HG02759 (cell line): ENCODE measurements at regions not wholly inside any gene's neighbourhood (a gene's known extent, or its start where the extent isn't known, plus 50 kb on each side); places are given as distances from the start of the nearest gene placed in this dataset.

Experiments
- ATAC-seq: cut with Tn5 transposase; IDR thresholded peaks from one replicate; pipeline ENCODE4 v1.9.1; 2021; ENCODE audit warnings: mild to moderate bottlenecking, moderate library complexity; ENCODE audit not compliant: unreplicated experiment

DNA sequence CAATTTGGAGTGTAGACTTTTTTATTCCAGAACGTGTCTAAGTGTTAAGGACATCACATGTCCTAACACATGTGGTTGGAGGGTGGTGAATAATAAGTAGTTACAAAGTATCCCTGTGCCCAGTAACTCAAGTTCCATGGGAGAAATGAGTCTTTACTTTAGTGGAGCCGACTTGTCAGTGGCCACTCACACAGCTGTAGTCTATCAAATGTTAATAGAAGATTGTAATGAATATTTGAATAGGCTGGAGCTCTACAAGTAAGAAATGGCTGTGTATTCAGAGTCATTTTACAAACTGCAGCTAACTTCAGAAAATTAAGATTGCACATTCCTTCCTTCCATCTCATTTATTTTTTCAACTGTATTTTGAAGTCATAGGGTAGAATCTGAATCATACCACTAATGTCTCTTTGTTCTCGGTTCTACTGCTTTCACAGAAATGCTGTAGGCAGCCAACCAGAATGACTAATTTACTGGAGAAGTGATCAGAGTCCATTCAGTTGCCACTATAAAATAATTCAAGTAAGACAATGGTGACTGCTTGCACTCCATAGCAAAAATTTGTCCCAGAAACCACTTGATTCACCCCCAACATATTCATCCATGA lies 394.8 kb downstream of the NR2F1-AS1 start:
- no peak for ATAC-seq

GRCh38 chr5:93184041-93184440 lies 397.0 kb downstream of the NR2F1-AS1 start:
- no peak for ATAC-seq

GRCh38 chr5:93179466-93179865 lies 401.6 kb downstream of the NR2F1-AS1 start:
- ATAC-seq: no peak

GRCh38 chr5:93174930-93175329 lies 406.1 kb downstream of the NR2F1-AS1 start:
- no peak for ATAC-seq

- ATAC-seq: no peak
Observed at GRCh38 chr5:93165559-93165958, 415.5 kb downstream of the NR2F1-AS1 start.

- no peak for ATAC-seq
Observed at GRCh38 chr5:93164690-93165089, 416.3 kb downstream of the NR2F1-AS1 start.

DNA sequence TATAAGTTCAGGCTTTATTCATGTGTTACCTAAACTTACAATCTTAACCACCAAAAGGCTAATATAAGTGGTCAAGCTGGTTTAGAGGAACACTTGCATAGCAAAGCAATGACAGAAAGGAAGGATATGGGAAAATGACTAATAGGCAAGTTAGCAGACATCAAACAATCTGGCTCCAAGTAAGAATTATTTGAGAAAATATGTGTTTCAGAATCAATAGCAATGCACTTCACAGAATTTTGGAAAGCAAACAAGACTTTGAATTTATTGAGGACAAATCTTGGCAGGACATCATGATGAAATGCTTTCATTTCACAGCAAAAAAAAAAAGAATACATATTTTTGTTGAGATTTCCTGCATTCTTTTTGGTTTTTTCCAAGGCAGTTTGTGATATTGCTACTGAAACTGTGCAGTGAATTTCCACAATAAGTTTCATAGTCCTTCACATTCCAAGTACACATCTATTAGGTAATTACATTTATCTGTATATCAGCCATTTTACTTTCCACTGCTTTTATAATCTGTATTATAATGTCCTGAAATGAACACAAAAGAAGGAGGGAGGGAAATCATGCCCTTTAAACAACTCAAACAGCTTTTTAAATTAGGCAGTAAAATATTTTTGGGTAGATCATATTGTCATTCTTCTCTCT lies 417.9 kb downstream of the NR2F1-AS1 start:
- no peak for ATAC-seq

DNA sequence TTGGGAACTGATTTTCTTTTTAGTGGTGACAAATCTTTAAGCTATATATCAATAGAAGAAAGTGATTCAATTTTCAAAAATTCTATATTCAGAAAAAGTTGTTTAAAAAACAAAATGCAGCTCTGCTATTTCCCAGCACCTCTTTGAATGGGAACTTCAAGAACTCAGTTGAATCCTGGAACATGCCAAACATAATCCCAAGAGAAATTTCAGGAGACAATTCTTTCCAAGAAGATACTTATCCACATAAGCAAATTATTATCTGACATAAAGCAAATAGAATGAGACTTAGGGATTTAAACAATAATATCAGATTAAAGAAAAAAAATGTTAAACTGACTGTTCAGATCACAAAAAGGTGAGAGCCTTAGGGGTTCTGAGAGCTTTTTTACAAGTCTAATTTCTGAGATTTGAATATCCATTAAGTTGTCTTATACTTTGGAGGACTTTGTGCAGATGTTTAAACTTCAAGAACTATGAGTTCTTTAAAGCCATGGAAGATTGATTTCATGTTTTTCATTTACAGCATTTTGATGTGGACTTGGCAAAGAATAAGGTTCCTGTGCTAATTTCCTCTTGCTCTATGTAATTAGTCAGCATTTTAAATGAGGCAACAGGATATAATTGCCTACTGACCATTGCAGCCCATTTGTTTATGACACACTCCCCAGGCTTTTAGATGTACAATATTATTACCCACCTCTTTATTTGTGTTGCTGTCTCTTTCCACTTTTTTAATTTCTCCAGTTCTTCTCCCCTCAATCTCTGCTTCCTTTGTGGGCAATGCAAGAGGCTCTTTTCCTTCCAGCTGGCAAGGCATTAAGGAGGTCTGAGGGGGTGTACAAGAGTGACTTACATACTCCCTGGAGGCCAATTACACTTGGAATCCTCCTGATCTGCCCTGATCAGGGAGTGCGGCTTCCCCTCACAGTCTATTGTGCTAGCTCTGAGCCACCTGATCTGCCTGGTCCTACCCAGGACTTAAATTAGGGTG lies 419.1 kb downstream of the NR2F1-AS1 start:
- no peak for ATAC-seq

DNA sequence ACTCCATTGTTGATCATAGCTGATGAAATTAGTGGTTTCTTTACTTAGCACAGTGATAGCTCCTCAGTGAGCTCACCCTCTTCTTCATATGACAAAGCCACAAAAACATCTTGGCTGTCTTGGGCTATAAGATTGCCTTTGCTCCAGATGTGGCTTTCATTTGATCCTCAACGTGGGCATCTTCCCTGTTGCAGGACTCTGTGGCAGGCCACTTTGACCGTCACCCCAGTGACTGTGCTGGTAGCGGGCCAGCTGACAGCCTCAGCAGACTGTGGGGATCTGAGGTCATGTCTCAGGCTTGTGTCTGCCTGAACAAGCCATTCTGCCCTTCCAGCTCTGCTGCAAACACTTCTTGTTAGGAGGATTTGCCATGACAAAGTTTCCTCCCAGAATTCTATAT lies 422.2 kb downstream of the NR2F1-AS1 start:
- ATAC-seq: no peak

GRCh38 chr5:93156566-93156965 lies 424.5 kb downstream of the NR2F1-AS1 start:
- ATAC-seq: no peak

DNA sequence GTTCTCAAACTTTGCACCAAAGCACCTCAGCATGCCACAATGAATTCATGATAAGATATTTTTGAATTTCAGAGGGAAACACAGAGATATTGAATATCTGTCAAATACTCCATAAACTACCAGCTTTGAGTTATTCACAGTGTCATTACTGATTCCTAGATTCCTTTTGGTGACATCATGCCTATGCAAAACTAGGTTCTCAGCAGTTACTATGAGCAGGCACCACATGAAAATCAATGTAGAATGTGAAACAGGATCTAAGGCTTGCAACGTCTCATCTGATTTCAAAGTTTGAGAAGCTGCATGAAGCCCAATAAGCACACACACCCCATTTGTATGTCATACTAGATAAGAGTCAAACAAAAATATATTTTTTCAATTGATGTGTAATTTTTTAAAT lies 426.5 kb downstream of the NR2F1-AS1 start:
- ATAC-seq: no peak

GRCh38 chr5:93153461-93153860 lies 427.6 kb downstream of the NR2F1-AS1 start:
- no peak for ATAC-seq

DNA sequence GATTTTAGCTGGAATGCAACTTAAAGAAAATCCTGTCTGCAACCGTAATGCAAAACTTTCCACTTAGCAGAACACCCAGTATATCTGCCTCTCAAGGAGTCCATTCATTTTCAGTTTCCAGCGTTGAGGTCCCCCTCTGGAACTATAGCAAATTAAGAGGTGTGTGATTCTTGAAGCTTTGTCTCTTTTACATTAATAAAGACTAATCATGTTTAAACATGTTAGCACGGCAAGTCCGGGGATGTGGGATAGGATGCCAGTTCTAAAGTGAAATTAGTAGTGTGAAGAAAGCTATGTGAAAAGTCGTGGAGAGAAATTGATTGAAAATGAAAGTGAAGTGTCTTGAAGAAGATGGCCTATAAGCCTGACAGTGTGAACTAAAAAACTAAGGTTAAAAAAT lies 429.1 kb downstream of the NR2F1-AS1 start:
- ATAC-seq: no peak

- no peak for ATAC-seq
Observed at GRCh38 chr5:93151121-93151520, 429.9 kb downstream of the NR2F1-AS1 start.

DNA sequence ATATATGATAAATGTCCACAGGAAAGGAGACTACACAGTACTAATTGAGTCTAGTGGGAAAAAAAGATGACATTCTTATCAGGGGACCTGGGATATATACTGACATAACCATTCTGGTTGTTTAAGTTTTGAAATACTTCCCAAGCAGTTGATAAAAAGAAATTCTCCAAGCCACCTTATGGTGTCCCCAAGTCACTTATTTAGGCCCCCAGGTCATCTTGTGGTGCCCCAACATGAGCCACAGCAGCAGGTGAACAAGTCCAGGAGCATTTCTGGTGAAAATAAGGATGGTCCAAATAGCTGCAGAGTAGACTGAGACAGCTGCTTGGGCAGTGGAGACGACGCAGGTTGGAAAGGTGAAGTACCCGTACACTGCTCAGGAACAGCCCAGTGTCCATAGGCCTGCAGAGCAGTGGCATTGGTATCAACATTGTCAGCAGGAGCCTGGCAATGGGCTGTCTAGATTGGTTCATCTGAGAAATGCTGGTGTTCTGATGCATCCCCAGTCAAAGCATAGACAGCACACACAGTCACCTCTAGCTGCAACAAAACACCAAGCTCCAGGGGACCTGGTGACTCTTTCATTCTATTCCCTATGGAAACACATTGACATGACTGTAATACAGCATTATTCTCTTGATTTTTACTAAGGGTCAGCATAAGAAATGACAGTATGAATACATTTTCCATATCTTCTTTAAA lies 430.6 kb downstream of the NR2F1-AS1 start:
- no peak for ATAC-seq

DNA sequence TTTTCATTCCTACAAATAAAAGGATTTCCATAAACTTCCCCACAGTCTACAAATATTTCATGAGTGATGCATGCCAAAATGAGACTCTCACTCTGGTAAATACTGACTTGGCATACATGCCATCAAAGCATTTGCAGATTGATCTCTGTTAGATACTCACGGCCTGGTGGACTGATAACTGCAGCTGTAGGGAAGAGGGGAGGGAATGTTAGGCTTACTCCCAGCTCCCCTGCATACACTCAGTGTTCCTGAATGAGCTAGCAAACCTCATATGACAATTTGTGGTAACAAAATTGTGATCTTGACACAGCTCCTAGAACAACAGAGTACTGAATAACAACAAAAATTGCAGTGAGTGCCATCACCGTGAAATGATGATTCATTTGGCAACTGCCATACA lies 435.3 kb downstream of the NR2F1-AS1 start:
- no peak for ATAC-seq

DNA sequence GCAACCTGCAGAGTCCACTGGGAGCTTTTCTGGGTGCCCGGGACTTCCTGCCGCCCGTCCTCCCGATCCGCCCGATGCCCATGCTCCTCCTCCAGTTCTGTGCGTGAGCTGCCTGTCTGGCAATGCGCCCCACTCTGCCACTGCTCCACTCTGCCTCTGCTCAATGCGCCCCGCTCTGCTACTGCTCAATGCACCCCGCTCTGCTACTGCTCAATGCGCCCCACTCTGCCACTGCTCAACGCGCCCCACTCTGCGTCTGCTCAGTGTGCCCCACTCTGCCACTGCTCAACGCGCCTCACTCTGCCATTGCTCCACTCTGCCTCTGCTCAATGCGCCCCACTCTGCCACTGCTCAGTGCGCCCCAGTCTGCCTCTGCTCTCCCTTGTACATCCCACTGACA lies 436.0 kb downstream of the NR2F1-AS1 start:
- no peak for ATAC-seq

DNA sequence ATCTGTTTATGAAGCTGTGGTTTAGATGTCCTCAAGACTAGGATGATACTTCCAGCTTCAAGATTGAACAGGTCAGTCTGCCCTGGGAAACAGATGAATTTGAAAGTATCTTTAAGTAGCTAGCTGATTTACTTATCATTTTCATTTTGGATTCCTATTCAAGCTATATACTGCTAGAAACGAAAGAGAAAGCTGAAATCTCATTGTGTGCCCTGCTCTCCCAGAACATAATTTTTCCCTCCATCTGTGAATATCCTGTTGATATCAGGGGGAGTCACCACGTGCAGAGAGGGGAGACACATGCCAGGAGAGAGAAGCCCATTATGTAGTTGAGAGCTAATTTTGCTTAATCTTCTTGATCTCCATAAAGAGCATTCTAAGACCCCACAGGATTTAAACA lies 439.1 kb downstream of the NR2F1-AS1 start:
- ATAC-seq: no peak

DNA sequence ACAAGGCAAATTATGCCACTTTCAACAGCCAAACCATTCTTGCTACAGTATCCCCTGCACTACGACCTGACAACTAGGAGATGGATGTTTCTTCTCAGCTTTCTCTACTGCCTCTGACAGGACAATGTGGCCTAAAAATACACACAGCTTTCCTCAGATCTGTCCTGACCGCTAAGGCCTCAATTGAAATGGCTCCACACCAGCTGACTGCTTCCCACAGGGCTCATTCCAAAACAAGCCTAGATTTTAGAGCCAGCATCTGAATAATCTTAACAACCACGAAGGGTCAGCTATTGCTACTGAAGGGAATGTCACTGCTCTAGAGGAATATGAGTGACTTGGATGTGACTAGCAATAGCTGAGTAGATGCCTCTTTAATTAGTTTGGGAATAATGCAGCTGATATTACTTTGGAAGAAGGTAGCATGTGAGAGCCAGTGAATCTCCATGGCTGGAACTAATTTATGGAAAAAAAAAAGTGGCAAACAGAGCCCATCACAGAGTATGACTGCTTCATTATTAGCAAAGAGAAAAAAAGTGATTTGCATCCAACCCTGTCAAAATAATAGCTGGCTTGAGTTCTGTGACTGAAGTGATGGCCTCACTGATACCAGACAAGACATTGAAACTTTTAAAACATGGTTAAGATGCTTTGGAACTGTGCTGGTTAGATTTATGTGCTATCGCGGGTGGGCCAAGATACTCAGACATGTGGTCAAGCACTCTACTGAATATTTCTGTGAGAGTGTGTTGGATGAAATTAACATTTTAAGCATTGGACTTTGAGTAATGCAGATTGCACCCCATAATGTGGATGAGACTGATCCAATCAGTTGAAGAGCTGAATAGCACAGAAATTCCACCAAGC lies 450.2 kb downstream of the NR2F1-AS1 start:
- ATAC-seq: no peak

GRCh38 chr5:93126634-93127033 lies 454.4 kb downstream of the NR2F1-AS1 start:
- no peak for ATAC-seq
